Small intestine (tissue), 7 donors: ENCODE measurements at regions not wholly inside any gene's neighbourhood (a gene's known extent, or its start where the extent isn't known, plus 50 kb on each side); places are given as distances from the start of the nearest gene placed in this dataset.

Source experiments
- DNase-seq, 2 donors: peaks; one replicate each; pipeline versions ENCODE4 v3.0.0 to v3.0.0-alpha.2; 2013
- FAIRE-seq: peaks from 2 replicates; lab custom pipeline; 2012; peaks lifted over from hg19 to GRCh38; lab: Jason Lieb, UNC
- H3K27ac ChIP-seq, 3 donors: one replicate each; pipeline ENCODE4 v1.5.1; 2013; ENCODE audit warnings: low read length in 2 of 3, mild to moderate bottlenecking in 2 of 3, control low read depth in 1 of 3, inconsistent platforms in 1 of 3, low read depth in 1 of 3, moderate library complexity in 1 of 3
- H3K27me3 ChIP-seq, 3 donors: one replicate each; pipeline ENCODE4 v1.6.1; 2013; ENCODE audit warnings: low read length in 3 of 3, inconsistent platforms in 1 of 3; ENCODE audit not compliant: control insufficient read depth in 3 of 3, insufficient read depth in 3 of 3
- H3K36me3 ChIP-seq, 3 donors: one replicate each; pipeline ENCODE4 v1.6.1; 2013; ENCODE audit warnings: low read length in 3 of 3, inconsistent platforms in 1 of 3, low read depth in 1 of 3, mild to moderate bottlenecking in 1 of 3, moderate library complexity in 1 of 3; ENCODE audit not compliant: control insufficient read depth in 3 of 3, insufficient read depth in 2 of 3
- H3K4me1 ChIP-seq, 3 donors: one replicate each; pipeline ENCODE4 v1.6.1; 2013; ENCODE audit warnings: low read length in 2 of 3, inconsistent platforms in 1 of 3, low read depth in 1 of 3, mild to moderate bottlenecking in 1 of 3, moderate library complexity in 1 of 3; ENCODE audit not compliant: control insufficient read depth in 3 of 3, insufficient read depth in 2 of 3
- H3K4me3 ChIP-seq, 3 donors: one replicate each; pipeline ENCODE4 v1.5.1; 2013; ENCODE audit warnings: low read length in 3 of 3, control low read depth in 1 of 3, inconsistent platforms in 1 of 3, low read depth in 1 of 3, mild to moderate bottlenecking in 1 of 3, moderate library complexity in 1 of 3
- H3K9me3 ChIP-seq, 2 donors: one replicate each; pipeline ENCODE4 v1.6.1; 2013; ENCODE audit warnings: low read depth in 1 of 2, low read length in 1 of 2; ENCODE audit not compliant: control insufficient read depth in 2 of 2, insufficient read depth in 1 of 2
- WGBS, 3 donors: extraction: QIAGEN DNeasy Blood & Tissue Kit; methylation state at CpG; one replicate each; pipeline ENCODE4 v1.1.7; 2013; 5-methylcytosine and 5-hydroxymethylcytosine counted together
- donor health status: healthy with polysubstance abuse.
- donor health status: control.
- donor health status: control.
- donor health status: Bipolar disorder and iron deficiency.
- donor health status: healthy.

- no peak for DNase-seq
- WGBS, 3 donors = 89 to 100% (median 90%) methylated on average over 2 of the region's 2 CpGs
- Histone ChIP-seq H3K36me3 (no peaks in the 10 kb centered on the region), H3K27ac (no peak overlapping the region), H3K4me1 (peaks cover 0 to 2% (median 0%) of the 10 kb centered on the region in 3 donors), H3K27me3 (no peaks in the 10 kb centered on the region), H3K9me3 (no peaks in the 10 kb centered on the region), H3K4me3 (no peak overlapping the region)
- no peak for FAIRE-seq
Measured at GRCh38 chr6:111995404-111995803, 58.5 kb upstream of the CCN6 start.

DNA sequence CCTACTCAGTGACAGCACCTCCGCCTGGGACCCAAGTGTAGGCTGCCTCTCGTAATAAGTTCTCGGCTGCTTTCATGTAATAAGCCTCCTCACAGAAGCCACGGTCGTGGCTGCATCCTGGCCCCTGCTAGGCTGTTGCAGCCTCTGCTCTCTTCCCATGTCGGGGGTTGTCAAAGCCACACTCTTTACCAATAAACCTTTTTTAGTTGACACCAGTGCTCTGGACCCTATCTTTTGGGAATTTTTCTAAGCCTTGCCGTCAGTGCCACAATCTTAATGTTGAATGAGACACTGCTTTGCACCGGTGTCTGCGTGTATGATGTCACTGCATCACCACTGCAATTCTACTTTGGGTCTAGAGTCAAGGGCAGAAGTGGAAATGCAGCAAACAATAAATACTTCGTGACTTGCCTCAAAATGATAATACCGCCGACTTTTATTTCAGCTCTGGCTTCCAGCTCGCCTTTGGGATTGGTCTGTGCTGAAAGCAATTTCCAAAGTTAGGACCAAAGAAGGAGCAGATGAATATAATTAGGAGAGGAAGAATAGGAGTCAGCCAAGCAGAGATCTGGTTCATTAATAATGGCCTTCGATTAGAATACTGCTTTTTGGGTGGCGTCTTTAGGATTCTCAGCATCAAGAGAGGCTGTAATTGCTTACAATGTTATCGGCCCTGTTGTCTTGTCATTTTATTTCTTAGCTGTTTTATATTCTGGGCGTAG, 57.6 kb upstream of the CCN6 start:
- peaks cover 0 to under 1% of the 10 kb centered on the region in 2 donors for H3K9me3 ChIP-seq
- no peak overlapping the region for H3K27ac ChIP-seq
- peaks cover 0 to 2% (median 0%) of the 10 kb centered on the region in 3 donors for H3K4me1 ChIP-seq
- no peak for DNase-seq
- 78 to 83% (median 82%) methylated on average over 17 of the region's 17 CpGs for WGBS, 3 donors
- FAIRE-seq = no peak
- H3K4me3 ChIP-seq = no peak overlapping the region
- no peaks in the 10 kb centered on the region for H3K36me3 ChIP-seq
- H3K27me3 ChIP-seq = no peaks in the 10 kb centered on the region

DNA sequence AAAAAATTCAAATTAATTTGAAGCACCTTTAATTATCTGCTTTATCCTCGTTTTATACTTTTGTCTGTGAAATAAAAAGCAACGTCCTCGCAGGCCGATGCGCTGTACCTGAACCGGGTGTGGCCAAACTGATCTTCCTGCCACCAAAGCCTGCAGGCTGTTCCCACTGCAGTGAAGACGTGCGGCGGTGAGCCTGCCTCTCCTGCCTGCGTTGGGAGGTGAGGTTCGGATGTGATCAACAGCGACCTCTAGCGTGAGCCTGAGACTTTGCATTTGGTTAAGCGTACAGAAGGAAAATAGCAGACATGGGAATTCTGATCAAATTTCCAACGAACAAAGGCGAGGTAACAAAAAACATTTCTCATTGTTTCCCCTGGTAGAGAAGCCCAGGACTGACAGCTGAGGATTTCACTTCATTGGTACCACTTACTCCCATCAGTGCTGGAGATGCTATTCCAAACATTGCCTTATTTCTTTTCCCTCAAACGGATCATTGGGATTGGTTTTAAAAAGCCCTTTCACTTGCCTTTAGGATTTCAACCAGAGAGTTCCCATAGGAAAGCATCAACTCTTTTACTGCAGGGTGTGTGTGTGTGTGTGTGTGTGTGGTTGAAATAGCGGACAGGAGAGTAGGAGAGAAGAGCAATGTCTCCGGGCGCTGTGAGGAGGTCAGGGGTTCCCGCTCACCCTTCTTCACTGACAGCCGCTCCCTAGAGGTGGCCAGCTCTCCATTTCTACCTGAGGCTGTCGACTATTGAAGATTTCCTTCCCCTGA, 56.6 kb upstream of the CCN6 start:
- H3K4me3 ChIP-seq = no peak overlapping the region
- no peak overlapping the region for H3K27ac ChIP-seq
- no peaks in the 10 kb centered on the region for H3K27me3 ChIP-seq
- no peak for FAIRE-seq
- no peaks in the 10 kb centered on the region for H3K36me3 ChIP-seq
- WGBS, 3 donors = 19 to 22% (median 20%) methylated on average over 23 of the region's 23 CpGs
- DNase-seq = peak; percentile 73 to 79
- H3K4me1 ChIP-seq = peaks cover 0 to 2% (median 0%) of the 10 kb centered on the region in 3 donors
- H3K9me3 ChIP-seq = peaks cover 0 to 5% of the 10 kb centered on the region in 2 donors

DNA sequence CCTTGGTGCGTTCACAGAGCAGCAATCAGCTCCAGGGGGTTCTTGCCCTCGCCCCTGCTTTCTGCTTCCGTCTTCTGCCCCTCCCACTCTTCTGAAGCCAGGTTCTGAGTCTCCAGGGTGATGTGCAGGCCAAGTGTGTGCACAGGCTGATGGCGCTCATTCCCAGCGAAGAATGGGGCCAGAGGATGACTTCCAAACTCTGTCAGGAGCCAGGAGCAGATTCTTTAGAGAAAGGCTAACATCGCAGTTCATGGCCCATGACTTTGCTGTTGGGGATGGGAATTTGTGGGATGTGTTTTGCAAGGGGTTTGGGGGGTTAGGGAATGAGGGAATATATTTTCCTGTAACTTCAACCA, 56.1 kb upstream of the CCN6 start:
- no peak for DNase-seq
- H3K36me3 ChIP-seq = no peaks in the 10 kb centered on the region
- 66 to 80% (median 74%) methylated on average over 6 of the region's 6 CpGs for WGBS, 3 donors
- peaks cover 0 to 2% (median 0%) of the 10 kb centered on the region in 3 donors for H3K4me1 ChIP-seq
- no peak for FAIRE-seq
- no peak overlapping the region for H3K4me3 ChIP-seq
- no peak overlapping the region for H3K27ac ChIP-seq
- H3K9me3 ChIP-seq = peaks cover 0 to 5% of the 10 kb centered on the region in 2 donors
- H3K27me3 ChIP-seq = no peaks in the 10 kb centered on the region

- WGBS, 3 donors = 95 to 100% (median 95%) methylated on average over 1 of the region's 1 CpG
- no peak for FAIRE-seq
Measured at GRCh38 chr6:112002307-112002706, 51.6 kb upstream of the CCN6 start.

More at GRCh38 chr6:112002307-112002706, 51.6 kb upstream of the CCN6 start:
- Histone ChIP-seq H3K27me3 (no peaks in the 10 kb centered on the region), H3K36me3 (no peaks in the 10 kb centered on the region), H3K9me3 (peaks cover 0 to 5% of the 10 kb centered on the region in 2 donors), H3K4me3 (no peak overlapping the region), H3K27ac (no peak overlapping the region), H3K4me1 (no peaks in the 10 kb centered on the region)
- no peak for DNase-seq
